Osteocyte (in vitro differentiated cells): ENCODE measurements at regions not wholly inside any gene's neighbourhood (a gene's known extent, or its start where the extent isn't known, plus 50 kb on each side); places are given as distances from the start of the nearest gene placed in this dataset.

Experiments used
- DNase-seq: peaks from one replicate; pipeline ENCODE4 v3.0.0; 2021; ENCODE audit warnings: mixed read lengths; ENCODE audit not compliant: unreplicated experiment; ENCODE audit errors: extremely low spot score
- H3K27ac Mint-ChIP-seq: one replicate; pipeline ENCODE4 v1.8.0; 2021; ENCODE audit warnings: mild to moderate bottlenecking, mixed read lengths; ENCODE audit not compliant: unreplicated experiment
- H3K27me3 Mint-ChIP-seq: one replicate; pipeline ENCODE4 v1.8.0; 2021; ENCODE audit warnings: mixed read lengths; ENCODE audit not compliant: unreplicated experiment
- H3K36me3 Mint-ChIP-seq: one replicate; pipeline ENCODE4 v1.8.0; 2021; ENCODE audit warnings: mixed read lengths; ENCODE audit not compliant: unreplicated experiment
- H3K4me1 Mint-ChIP-seq: one replicate; pipeline ENCODE4 v1.8.0; 2021; ENCODE audit warnings: mixed read lengths; ENCODE audit not compliant: unreplicated experiment
- H3K4me3 Mint-ChIP-seq: one replicate; pipeline ENCODE4 v1.8.0; 2021; ENCODE audit warnings: mild to moderate bottlenecking, moderate library complexity, mixed read lengths; ENCODE audit not compliant: unreplicated experiment
- H3K9me3 Mint-ChIP-seq: one replicate; pipeline ENCODE4 v1.8.0; 2021; ENCODE audit warnings: mixed read lengths; ENCODE audit not compliant: unreplicated experiment
- TF ChIP-seq, protein P1 (sequence below): fragments of 200-600 bp; sonication (generic); IDR thresholded peaks from 2 replicates; pipeline ENCODE4 v1.5.0; 2021; ENCODE audit warnings: antibody characterized with exemption, mild to moderate bottlenecking, moderate library complexity

DNA sequence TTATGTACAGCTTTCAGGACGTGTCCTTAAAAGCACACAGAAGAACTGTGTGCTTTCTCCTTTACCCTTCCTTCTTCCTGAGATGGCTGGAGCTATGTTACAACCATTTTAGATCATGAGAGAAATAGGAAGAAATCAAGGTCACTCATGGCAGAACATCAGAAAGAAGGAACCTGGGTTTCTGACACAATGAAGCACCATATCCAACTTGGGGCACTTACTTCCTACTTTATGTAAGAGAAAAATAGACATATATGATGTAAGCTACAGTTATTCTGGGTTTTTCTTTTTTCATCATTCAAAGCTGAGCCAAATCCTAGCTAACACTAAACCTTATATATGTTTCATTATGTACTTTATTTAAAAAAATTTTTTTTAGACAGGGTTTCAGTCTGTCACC lies 79.5 kb downstream of the FAM161A start:
- DNase-seq, result no peak
- no peaks in the 10 kb centered on the region for H3K9me3 Mint-ChIP-seq
- H3K27me3 Mint-ChIP-seq, result peaks cover 60% of the 10 kb centered on the region
- H3K27ac Mint-ChIP-seq, result no peak overlapping the region
- no peaks in the 10 kb centered on the region for H3K36me3 Mint-ChIP-seq
- TF ChIP-seq, protein P1, sequence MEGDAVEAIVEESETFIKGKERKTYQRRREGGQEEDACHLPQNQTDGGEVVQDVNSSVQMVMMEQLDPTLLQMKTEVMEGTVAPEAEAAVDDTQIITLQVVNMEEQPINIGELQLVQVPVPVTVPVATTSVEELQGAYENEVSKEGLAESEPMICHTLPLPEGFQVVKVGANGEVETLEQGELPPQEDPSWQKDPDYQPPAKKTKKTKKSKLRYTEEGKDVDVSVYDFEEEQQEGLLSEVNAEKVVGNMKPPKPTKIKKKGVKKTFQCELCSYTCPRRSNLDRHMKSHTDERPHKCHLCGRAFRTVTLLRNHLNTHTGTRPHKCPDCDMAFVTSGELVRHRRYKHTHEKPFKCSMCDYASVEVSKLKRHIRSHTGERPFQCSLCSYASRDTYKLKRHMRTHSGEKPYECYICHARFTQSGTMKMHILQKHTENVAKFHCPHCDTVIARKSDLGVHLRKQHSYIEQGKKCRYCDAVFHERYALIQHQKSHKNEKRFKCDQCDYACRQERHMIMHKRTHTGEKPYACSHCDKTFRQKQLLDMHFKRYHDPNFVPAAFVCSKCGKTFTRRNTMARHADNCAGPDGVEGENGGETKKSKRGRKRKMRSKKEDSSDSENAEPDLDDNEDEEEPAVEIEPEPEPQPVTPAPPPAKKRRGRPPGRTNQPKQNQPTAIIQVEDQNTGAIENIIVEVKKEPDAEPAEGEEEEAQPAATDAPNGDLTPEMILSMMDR, result no peak
- H3K4me1 Mint-ChIP-seq, result no peaks in the 10 kb centered on the region
- no peak overlapping the region for H3K4me3 Mint-ChIP-seq

DNA sequence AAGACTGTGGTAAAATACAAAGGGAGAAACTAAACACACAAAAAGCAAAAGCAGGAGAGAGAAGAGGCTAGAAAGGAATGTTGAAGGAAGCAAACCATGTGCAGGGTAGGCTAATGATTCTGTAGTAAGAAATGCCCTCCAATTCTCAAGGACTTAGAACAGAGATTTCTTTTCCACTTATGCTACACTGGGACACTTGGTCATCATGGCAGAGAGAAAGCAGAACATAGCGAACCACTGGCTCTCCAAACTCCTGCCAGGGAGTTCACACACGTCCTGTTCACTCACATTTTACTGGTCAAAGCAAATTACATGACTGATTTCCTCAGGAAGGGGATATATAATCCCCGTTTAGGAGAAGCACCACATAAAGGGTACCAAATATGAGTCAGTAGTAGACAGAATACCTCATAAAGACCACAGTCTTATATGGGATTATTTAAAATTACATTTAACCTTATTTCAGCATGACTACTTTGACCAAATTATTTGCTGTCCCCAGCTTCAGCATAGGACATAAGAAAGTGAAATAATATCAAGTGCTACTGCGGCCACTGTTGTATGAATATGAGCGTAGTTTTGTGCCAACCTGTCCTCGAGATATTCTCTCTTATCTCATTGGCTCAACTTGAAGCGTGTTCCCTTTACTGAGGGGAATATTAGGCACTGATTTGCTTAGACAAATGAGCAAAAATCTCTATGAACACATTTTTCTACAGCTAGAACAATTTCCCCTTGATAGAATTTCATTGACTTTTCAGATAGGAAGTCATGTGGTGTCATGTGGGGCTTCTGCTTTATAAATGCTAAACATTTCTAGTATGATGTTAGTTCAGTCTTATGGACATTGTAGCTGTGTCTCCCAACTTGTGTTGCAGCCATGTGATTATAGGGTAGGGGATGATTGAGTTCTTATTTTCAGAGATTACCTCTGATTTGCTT lies 81.7 kb downstream of the FAM161A start:
- Mint-ChIP-seq H3K36me3 (no peaks in the 10 kb centered on the region), H3K27me3 (peaks cover 46% of the 10 kb centered on the region), H3K4me3 (no peak overlapping the region), H3K9me3 (no peaks in the 10 kb centered on the region), H3K4me1 (no peaks in the 10 kb centered on the region), H3K27ac (no peak overlapping the region)
- TF ChIP-seq, protein P1, result no peak
- DNase-seq, result no peak

DNA sequence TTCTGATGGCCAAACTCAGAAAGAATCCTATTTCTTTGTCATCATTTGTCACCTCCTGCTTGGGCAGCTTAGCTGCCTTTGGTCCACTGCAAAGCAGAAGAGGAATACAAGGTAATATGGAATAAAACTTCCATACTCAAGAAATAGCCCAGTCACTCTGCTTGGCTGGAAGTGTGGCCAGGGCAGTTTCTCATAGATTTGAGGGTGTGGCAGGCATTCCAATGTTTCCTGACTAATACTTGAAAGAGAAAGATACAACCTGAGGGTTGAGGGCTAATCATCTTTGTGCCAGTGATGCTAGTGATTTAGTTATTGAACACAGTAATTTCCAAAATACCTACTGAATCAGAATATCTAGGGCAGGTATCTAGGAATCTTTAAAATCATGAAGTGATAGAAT lies 83.1 kb downstream of the FAM161A start:
- Mint-ChIP-seq H3K36me3 (no peaks in the 10 kb centered on the region), H3K4me1 (no peaks in the 10 kb centered on the region), H3K4me3 (no peak overlapping the region), H3K9me3 (no peaks in the 10 kb centered on the region), H3K27ac (no peak overlapping the region), H3K27me3 (peaks cover 33% of the 10 kb centered on the region)
- TF ChIP-seq, protein P1, result no peak
- DNase-seq, result no peak

DNA sequence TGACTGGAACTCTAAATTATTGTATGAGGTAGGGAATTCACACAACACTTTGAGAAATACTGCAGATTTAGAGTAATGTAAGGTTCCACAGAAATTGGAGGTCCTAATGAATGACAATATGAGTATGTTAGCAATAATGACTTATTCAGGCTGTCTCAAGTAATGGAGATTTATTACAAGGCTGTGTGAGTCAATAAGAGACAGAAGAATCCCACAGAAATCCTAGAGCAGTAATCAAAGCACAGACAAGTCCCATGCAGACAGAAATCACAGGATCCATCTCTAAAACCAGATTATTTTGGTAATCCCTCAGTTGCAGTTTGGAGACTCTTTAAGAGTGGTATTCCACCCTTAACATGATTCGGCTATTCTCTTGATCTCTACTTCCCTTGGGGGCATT lies 83.6 kb downstream of the FAM161A start:
- no peaks in the 10 kb centered on the region for H3K36me3 Mint-ChIP-seq
- H3K27me3 Mint-ChIP-seq, result peaks cover 30% of the 10 kb centered on the region
- no peaks in the 10 kb centered on the region for H3K4me1 Mint-ChIP-seq
- H3K4me3 Mint-ChIP-seq, result no peak overlapping the region
- H3K9me3 Mint-ChIP-seq, result no peaks in the 10 kb centered on the region
- TF ChIP-seq, protein P1, result no peak
- DNase-seq, result no peak
- H3K27ac Mint-ChIP-seq, result no peak overlapping the region

DNA sequence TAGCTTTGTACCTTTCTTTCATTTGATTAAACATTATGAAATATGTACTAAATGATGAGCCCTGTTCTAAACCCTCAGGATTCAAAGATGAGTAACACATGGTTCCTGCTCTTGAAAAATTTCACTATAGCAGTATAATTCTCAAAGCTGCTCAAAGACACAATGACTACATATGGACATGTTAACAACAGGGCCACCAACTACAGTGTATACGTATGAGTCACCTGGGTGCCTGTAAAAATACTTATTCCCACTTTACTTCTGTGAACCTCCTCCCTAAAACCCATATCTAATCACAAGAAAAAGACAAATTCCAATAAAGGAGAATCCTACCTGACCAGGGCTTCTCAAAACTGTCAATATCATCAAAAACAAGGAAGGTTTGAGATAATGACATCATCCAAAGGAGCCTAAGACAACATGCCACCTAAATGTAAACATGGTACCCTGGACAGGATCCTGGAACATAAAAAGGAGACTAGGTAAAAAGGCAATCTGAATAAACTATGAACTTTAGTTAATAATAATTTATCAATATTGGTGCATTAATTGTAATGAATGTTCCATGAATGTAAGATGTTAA lies 84.7 kb downstream of the FAM161A start:
- TF ChIP-seq, protein P1, result no peak
- no peak overlapping the region for H3K27ac Mint-ChIP-seq
- H3K4me3 Mint-ChIP-seq, result no peak overlapping the region
- H3K9me3 Mint-ChIP-seq, result no peaks in the 10 kb centered on the region
- H3K36me3 Mint-ChIP-seq, result no peaks in the 10 kb centered on the region
- H3K27me3 Mint-ChIP-seq, result peaks cover 26% of the 10 kb centered on the region
- H3K4me1 Mint-ChIP-seq, result peaks cover 4% of the 10 kb centered on the region
- DNase-seq, result no peak
